OCI-LY7 (cell line): ENCODE measurements at regions not wholly inside any gene's neighbourhood (a gene's known extent, or its start where the extent isn't known, plus 50 kb on each side); places are given as distances from the start of the nearest gene placed in this dataset.

Experiments
- BruUV-seq: library from RNA; stranded (reverse); fragments of 400-500 nt; replicated peaks from 2 replicates; lab custom pipeline; 2021; lab: Mats Ljungman, UMichigan
- CTCF ChIA-PET: fragments of 300-600 bp; sonication (Branson Sonifier 250); formaldehyde crosslinking; loops from one replicate; lab custom pipeline; 2022; ENCODE audit warnings: antibody characterized with exemption; ENCODE audit not compliant: unreplicated experiment; lab: Charles Lee
- POLR2A ChIA-PET: fragments of 300-600 bp; sonication (Branson Sonifier 250); formaldehyde crosslinking; loops from one replicate; lab custom pipeline; 2022; ENCODE audit warnings: antibody characterized with exemption; lab: Charles Lee
- DNase-seq: peaks from one replicate; pipeline ENCODE4 v3.0.0-alpha.2; 2015; ENCODE audit warnings: low spot score
- H2AFZ ChIP-seq: fragments of 200-600 bp; sonication (generic), shearing (Covaris generic); 2 replicates; pipeline ENCODE4 v1.6.1; 2014; ENCODE audit warnings: mild to moderate bottlenecking, antibody characterized with exemption, low read length, moderate library complexity
- H3K27ac ChIP-seq: fragments of 200-600 bp; sonication (generic); 2 replicates; pipeline ENCODE4 v1.5.1; 2014; ENCODE audit warnings: mixed run types, low read depth, mild to moderate bottlenecking, moderate library complexity, low read length, inconsistent platforms; ENCODE audit not compliant: poor library complexity, severe bottlenecking
- H3K36me3 ChIP-seq: fragments of 200-600 bp; sonication (generic); 2 replicates; pipeline ENCODE4 v1.6.1; 2014; ENCODE audit warnings: mild to moderate bottlenecking, antibody characterized with exemption, low read length, moderate library complexity, mixed read lengths; ENCODE audit not compliant: insufficient read depth
- H3K4me1 ChIP-seq: fragments of 200-600 bp; sonication (generic); 2 replicates; pipeline ENCODE4 v1.5.1; 2014; ENCODE audit warnings: mild to moderate bottlenecking, low read length; ENCODE audit not compliant: insufficient read depth, poor library complexity, severe bottlenecking
- H3K4me2 ChIP-seq: fragments of 200-600 bp; sonication (generic); 2 replicates; pipeline ENCODE4 v1.6.1; 2014; ENCODE audit warnings: mild to moderate bottlenecking, low read length
- H3K4me3 ChIP-seq: fragments of 200-600 bp; sonication (generic); 2 replicates; pipeline ENCODE4 v1.5.1; 2014; ENCODE audit warnings: mild to moderate bottlenecking, low read depth, low read length; ENCODE audit not compliant: poor library complexity, severe bottlenecking
- H3K79me2 ChIP-seq: fragments of 200-600 bp; sonication (generic); 2 replicates; pipeline ENCODE4 v1.6.1; 2016; ENCODE audit warnings: low read depth, mild to moderate bottlenecking, low read length, moderate library complexity, mixed read lengths; ENCODE audit not compliant: insufficient read depth
- H3K9me2 ChIP-seq: fragments of 200-600 bp; sonication (generic); 2 replicates; pipeline ENCODE4 v1.6.1; 2016; ENCODE audit warnings: mild to moderate bottlenecking, low read length, mixed read lengths; ENCODE audit not compliant: insufficient read depth
- H3K9me3 ChIP-seq: fragments of 200-600 bp; sonication (generic); 2 replicates; pipeline ENCODE4 v1.6.1; 2014; ENCODE audit warnings: mild to moderate bottlenecking, mixed run types, low read length, mixed read lengths
- H4K20me1 ChIP-seq: fragments of 200-600 bp; sonication (generic); 2 replicates; pipeline ENCODE4 v1.6.1; 2014; ENCODE audit warnings: mild to moderate bottlenecking, antibody characterized with exemption, low read length, moderate library complexity, mixed read lengths; ENCODE audit not compliant: insufficient read depth
- EZH2phosphoT487 ChIP-seq: fragments of 200-600 bp; sonication (generic); IDR thresholded peaks from 2 replicates; pipeline ENCODE4 v1.6.1; 2018; ENCODE audit warnings: low read depth, borderline replicate concordance, mild to moderate bottlenecking, mixed run types, antibody characterized with exemption, low read length, moderate library complexity, mixed read lengths
- intact Hi-C: fragments of 100-400 bp; cut with micrococcal nuclease; formaldehyde crosslinking; loops from one replicate; pipeline ENCODE4 v1.10.0; 2022; ENCODE audit not compliant: unreplicated experiment
- TF ChIP-seq, protein P1 (sequence below): fragments of 200-600 bp; sonication (generic); conservative IDR thresholded peaks from 2 replicates; pipeline ENCODE4 v1.5.1; 2014; ENCODE audit warnings: mild to moderate bottlenecking, antibody characterized with exemption, low read length, moderate library complexity, mixed read lengths

DNA sequence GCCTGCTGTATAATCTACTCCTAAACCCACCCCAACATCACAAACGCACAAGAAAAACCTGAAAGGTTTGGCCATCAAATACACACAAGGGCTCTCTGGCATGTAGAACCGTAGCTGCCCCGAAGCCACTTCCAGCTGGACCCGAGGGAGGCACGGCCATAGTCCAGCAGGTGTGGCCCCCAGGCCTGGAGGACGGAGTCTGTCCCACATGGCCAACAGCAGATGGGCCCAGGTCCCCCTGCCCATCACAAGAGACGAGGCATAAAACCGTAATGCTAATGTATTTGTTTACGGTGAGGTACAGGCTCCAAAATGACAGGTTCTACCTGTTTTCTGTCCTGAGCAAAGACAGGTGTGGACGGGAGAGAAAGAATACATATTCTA is 234.2 kb downstream of the SYK start:
- Histone ChIP-seq H3K36me3 (no peaks in the 10 kb centered on the region), H3K9me3 (no peaks in the 10 kb centered on the region), H3K79me2 (no peaks in the 10 kb centered on the region), H3K4me3 (peak overlapping the region; percentile 48), H4K20me1 (no peaks in the 10 kb centered on the region), H3K4me2 (peak overlapping the region; percentile 78), H2AFZ (peak overlapping the region; percentile 88), H3K27ac (peak overlapping the region; percentile 83), H3K9me2 (no peaks in the 10 kb centered on the region), H3K4me1 (peaks cover 46% of the 10 kb centered on the region)
- POLR2A ChIA-PET, result interaction anchor here (1.6 kb wide), 1 partner anchor 393 kb away, joined by 4 read pairs; no protein-coding TSS in a partner anchor
- TF ChIP-seq, protein P1, sequence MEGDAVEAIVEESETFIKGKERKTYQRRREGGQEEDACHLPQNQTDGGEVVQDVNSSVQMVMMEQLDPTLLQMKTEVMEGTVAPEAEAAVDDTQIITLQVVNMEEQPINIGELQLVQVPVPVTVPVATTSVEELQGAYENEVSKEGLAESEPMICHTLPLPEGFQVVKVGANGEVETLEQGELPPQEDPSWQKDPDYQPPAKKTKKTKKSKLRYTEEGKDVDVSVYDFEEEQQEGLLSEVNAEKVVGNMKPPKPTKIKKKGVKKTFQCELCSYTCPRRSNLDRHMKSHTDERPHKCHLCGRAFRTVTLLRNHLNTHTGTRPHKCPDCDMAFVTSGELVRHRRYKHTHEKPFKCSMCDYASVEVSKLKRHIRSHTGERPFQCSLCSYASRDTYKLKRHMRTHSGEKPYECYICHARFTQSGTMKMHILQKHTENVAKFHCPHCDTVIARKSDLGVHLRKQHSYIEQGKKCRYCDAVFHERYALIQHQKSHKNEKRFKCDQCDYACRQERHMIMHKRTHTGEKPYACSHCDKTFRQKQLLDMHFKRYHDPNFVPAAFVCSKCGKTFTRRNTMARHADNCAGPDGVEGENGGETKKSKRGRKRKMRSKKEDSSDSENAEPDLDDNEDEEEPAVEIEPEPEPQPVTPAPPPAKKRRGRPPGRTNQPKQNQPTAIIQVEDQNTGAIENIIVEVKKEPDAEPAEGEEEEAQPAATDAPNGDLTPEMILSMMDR, result no peak
- no peak for TF ChIP-seq EZH2phosphoT487
- no peak for DNase-seq
- CTCF ChIA-PET, result interaction anchor here (3.2 kb wide), 1 partner anchor 121 kb away, joined by 8 read pairs; no protein-coding TSS in a partner anchor
- intact Hi-C loops, result loop anchor here (2.0 to 5.0 kb wide), 6 partner anchors 113 to 691 kb away; partner anchors contain the start of gene NFIL3
- BruUV-seq, result no TSS peak

DNA sequence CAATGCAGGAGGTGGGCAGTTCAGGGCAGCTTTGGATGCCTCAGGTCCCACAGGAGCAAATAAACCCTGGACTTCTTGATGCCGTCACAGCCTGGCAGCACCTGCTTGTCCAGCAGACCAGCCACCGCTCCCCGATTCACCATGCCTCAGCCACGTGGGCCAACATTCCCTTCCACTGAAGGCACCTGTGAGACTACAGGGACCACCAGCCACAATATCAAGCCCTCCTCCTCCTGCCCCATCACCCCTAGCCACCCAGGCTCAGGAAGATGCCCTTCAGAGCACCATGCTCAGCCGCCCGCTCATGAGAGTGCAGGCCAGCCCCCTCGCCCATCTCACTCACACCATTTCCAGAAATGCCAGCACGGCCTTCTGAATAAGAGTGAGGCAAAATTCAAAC is 234.7 kb downstream of the SYK start:
- Histone ChIP-seq H3K79me2 (no peaks in the 10 kb centered on the region), H3K9me3 (no peaks in the 10 kb centered on the region), H3K4me1 (peaks cover 46% of the 10 kb centered on the region), H3K36me3 (no peaks in the 10 kb centered on the region), H4K20me1 (no peaks in the 10 kb centered on the region), H3K4me2 (peak overlapping the region; percentile 78), H3K4me3 (peak overlapping the region; percentile 48), H2AFZ (peak overlapping the region; percentile 88), H3K27ac (peak overlapping the region; percentile 83), H3K9me2 (no peaks in the 10 kb centered on the region)
- no TSS peak for BruUV-seq
- peak; percentile 5 for DNase-seq
- ChIA-PET CTCF (no interaction called here), POLR2A (interaction anchor here (1.0 kb wide), 1 partner anchor 13 kb away, joined by 3 read pairs; no protein-coding TSS in a partner anchor)
- intact Hi-C loops, result loop anchor here (2.0 to 5.0 kb wide), 4 partner anchors 114 to 691 kb away; no protein-coding TSS in a partner anchor
- TF ChIP-seq, protein P1, result no peak
- no peak for TF ChIP-seq EZH2phosphoT487

DNA sequence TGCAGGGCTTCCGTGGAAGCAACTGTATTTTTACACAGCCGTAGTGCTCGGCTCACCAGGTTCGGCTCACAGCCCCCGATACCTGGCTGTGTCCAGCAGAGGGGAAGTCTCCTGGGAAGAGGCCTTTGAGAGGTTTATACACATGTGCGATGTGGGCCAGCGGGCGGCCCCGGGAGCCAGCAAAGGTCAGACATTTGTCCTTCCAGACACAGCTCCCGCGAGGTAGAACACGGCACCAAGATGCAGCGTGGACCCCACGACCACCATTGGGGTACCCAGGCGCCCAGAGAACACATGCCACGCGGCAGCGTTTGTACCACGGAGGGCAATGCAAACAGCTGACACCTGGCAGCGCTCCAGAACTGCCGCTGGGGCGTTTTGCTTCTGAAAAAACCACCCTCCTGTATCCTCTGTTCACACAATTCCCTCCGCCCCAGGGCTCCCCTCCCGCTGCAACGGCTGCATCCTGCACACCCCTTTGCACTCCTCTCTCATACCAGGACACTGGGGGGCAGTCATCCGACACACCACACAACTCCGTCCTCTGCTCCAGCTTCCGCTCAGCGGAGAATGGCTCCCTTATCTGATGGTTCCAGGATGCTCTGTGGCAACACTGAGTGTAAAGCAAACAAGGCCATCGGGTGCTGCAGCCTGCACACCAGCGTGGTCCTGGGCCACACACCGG is 235.3 kb downstream of the SYK start:
- Histone ChIP-seq H3K4me3 (no peak overlapping the region), H3K79me2 (no peaks in the 10 kb centered on the region), H3K4me1 (peaks cover 46% of the 10 kb centered on the region), H3K27ac (peak overlapping the region; percentile 83), H3K4me2 (peak overlapping the region; percentile 78), H2AFZ (peak overlapping the region; percentile 88), H4K20me1 (no peaks in the 10 kb centered on the region), H3K9me3 (no peaks in the 10 kb centered on the region), H3K36me3 (no peaks in the 10 kb centered on the region), H3K9me2 (no peaks in the 10 kb centered on the region)
- TF ChIP-seq, protein P1, result peak; percentile 68
- no peak for TF ChIP-seq EZH2phosphoT487
- CTCF ChIA-PET, result interaction anchor here (0.6 to 0.9 kb wide), 3 partner anchors 8 to 387 kb away, joined by 3 read pairs; no protein-coding TSS in a partner anchor
- DNase-seq, result peak; percentile 72
- no TSS peak for BruUV-seq
- intact Hi-C loops, result loop anchor here (2.0 to 5.0 kb wide), 4 partner anchors 114 to 690 kb away; no protein-coding TSS in a partner anchor
- POLR2A ChIA-PET, result interaction anchor here (1.0 kb wide), 1 partner anchor 12 kb away, joined by 3 read pairs; no protein-coding TSS in a partner anchor
